Kidney (tissue), 13 donors: ENCODE measurements at regions not wholly inside any gene's neighbourhood (a gene's known extent, or its start where the extent isn't known, plus 50 kb on each side); places are given as distances from the start of the nearest gene placed in this dataset.

Source experiments
- DNase-seq, 5 donors: peaks; one replicate each; pipeline ENCODE4 v3.0.0-alpha.2; 2013 to 2020
- FAIRE-seq: peaks from 2 replicates; lab custom pipeline; 2012; peaks lifted over from hg19 to GRCh38; lab: Jason Lieb, UNC
- H3K27ac ChIP-seq, 2 donors: one replicate each; pipeline ENCODE4 v1.7.0; 2013; ENCODE audit warnings: low read depth in 2 of 2, low read length in 2 of 2, inconsistent platforms in 1 of 2
- H3K27me3 ChIP-seq: one replicate; pipeline ENCODE4 v1.7.1; 2013; ENCODE audit warnings: low read length, inconsistent platforms; ENCODE audit not compliant: control insufficient read depth, insufficient read depth
- H3K36me3 ChIP-seq, 3 donors: one replicate each; pipeline versions ENCODE4 v1.7.0 to v1.7.1; 2013; ENCODE audit warnings: low read length in 3 of 3, control low read depth in 1 of 3, inconsistent platforms in 1 of 3; ENCODE audit not compliant: insufficient read depth in 3 of 3, control insufficient read depth in 2 of 3
- H3K4me1 ChIP-seq, 3 donors: one replicate each; pipeline versions ENCODE4 v1.7.0 to v1.7.1; 2013; ENCODE audit warnings: low read length in 3 of 3, inconsistent platforms in 1 of 3, low read depth in 1 of 3; ENCODE audit not compliant: control insufficient read depth in 2 of 3, insufficient read depth in 2 of 3
- H3K4me3 ChIP-seq, 3 donors: one replicate each; pipeline versions ENCODE4 v1.7.0 to v1.8.1; 2013; ENCODE audit warnings: low read length in 3 of 3, control low read depth in 1 of 3, inconsistent platforms in 1 of 3
- H3K9ac ChIP-seq, 3 donors: one replicate each; pipeline versions ENCODE4 v1.7.0 to v1.7.1; 2013; ENCODE audit warnings: low read length in 3 of 3, control low read depth in 1 of 3, inconsistent platforms in 1 of 3
- H3K9me3 ChIP-seq, 3 donors: one replicate each; pipeline versions ENCODE4 v1.7.0 to v1.7.1; 2013; ENCODE audit warnings: low read length in 3 of 3, control low read depth in 1 of 3, inconsistent platforms in 1 of 3; ENCODE audit not compliant: control insufficient read depth in 2 of 3, insufficient read depth in 1 of 3
- CTCF ChIP-seq: IDR thresholded peaks from 3 replicates; pipeline ENCODE4 v1.5.1; 2012; ENCODE audit warnings: mild to moderate bottlenecking, moderate library complexity, borderline replicate concordance; ENCODE audit not compliant: insufficient read depth; ENCODE audit errors: extremely low read depth
- intact Hi-C: fragments of 100-400 bp; cut with DNase I; formaldehyde crosslinking; loops from one replicate; pipeline ENCODE4 v1.11.1; 2022
- donor health status: control.
- donor health status: control.
- donor health status: control.
- donor health status: control.
- donor health status: control.
- donor health status: DM: yes; HTN: yes; CAD: no.
- donor health status: Normal renal cell carcinoma (clear cell type).

DNA sequence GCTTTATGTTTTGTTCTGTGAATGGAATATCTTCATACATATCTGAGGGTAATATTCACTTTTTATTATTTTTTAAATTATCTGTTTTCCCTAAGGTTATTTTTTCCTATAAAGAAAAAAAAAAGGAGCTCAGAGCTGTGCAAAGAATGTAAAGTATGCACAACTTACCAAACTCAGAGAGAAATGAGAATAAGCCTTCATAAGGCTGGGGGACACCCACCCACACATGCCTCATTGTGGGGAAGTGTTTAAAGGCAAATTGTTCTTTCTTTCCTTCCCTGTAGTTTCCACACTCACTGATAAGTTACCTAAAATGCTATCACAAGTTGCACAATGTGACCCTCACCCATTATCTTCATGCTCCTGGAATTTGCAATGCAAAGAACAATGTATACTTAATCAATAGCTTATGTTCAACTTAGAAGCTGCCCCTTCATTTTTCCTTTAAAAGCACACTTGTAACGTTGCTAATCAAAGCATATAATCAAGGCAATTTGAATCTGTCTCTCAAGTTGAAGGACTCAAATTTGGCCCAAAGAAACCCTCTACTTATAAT is 108.1 kb downstream of the GNAT3 start:
- intact Hi-C loops: no loop called here

DNA sequence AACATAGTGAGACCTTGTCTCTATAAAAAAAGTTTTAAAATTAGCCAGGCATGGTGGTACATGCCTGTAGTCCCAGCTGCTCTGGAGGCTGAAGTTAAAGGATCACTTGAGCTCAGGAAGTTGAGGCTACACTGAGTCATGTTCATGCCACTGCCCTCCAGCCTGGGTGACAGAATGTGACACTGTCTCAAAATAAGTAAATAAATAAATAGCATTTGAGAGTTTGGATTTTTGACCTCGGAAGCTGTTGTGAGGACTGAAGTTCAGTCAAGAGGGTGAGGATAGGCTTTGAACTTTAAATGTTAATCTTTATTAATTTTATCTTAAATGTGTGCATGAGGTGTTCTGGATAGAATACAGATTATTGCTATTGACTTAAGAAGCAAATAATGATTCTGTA is 110.2 kb downstream of the GNAT3 start:
- Histone ChIP-seq H3K36me3 (no peaks in the 10 kb centered on the region), H3K4me1 (no peaks in the 10 kb centered on the region), H3K27me3 (no peaks in the 10 kb centered on the region), H3K9ac (no peak overlapping the region), H3K4me3 (no peak overlapping the region), H3K27ac (no peak overlapping the region), H3K9me3 (no peaks in the 10 kb centered on the region)
- TF ChIP-seq CTCF: no peak
- intact Hi-C loops: no loop called here
- DNase-seq: no peak
- no peak for FAIRE-seq

More for the DNA sequence above, 108.1 kb downstream of the GNAT3 start:
- Histone ChIP-seq H3K27me3 (no peaks in the 10 kb centered on the region), H3K4me1 (no peaks in the 10 kb centered on the region), H3K4me3 (no peak overlapping the region), H3K9me3 (no peaks in the 10 kb centered on the region), H3K27ac (no peak overlapping the region), H3K9ac (no peak overlapping the region), H3K36me3 (no peaks in the 10 kb centered on the region)
- TF ChIP-seq CTCF: no peak
- no peak for FAIRE-seq
- DNase-seq: no peak

DNA sequence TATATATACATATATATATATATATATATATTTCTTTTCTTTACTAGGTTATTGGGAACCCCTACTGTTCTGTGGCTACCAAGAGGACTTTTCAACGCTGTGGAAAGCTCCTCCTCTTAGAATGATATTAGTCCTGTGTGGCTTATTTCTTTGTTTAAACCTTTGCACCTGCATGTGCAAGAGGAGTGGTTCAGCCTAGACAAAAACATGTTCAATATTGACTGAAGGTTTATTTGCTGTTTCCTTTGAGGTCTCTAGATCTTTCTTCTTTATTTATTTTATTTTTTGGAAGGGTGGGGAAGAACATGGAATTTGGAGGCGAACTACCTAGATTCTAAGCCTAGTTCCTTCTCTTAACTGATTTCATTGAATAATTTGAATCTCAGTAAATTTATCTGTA is 118.1 kb downstream of the GNAT3 start:
- H3K4me1 ChIP-seq: no peaks in the 10 kb centered on the region
- no peak overlapping the region for H3K4me3 ChIP-seq
- no peaks in the 10 kb centered on the region for H3K9me3 ChIP-seq
- intact Hi-C loops: loop anchor here (10.0 kb wide), 1 partner anchor 329 kb away; no protein-coding TSS in a partner anchor
- no peak for FAIRE-seq
- no peaks in the 10 kb centered on the region for H3K36me3 ChIP-seq
- no peaks in the 10 kb centered on the region for H3K27me3 ChIP-seq
- no peak overlapping the region for H3K27ac ChIP-seq
- DNase-seq: no peak
- TF ChIP-seq CTCF: no peak
- no peak overlapping the region for H3K9ac ChIP-seq
